GM12878 (cell line): ENCODE measurements at regions not wholly inside any gene's neighbourhood (a gene's known extent, or its start where the extent isn't known, plus 50 kb on each side); places are given as distances from the start of the nearest gene placed in this dataset.

ENCODE experiments used
- CBFB ChIP-seq: IDR thresholded peaks from 2 replicates; pipeline ENCODE4 v1.6.1; 2016; ENCODE audit warnings: antibody characterized with exemption, low read depth
- CHD1 ChIP-seq: IDR thresholded peaks from 2 replicates; pipeline ENCODE4 v1.6.1; 2012; ENCODE audit warnings: low read depth, low read length, improper control_type of control experiment
- JUNB ChIP-seq: IDR thresholded peaks from 2 replicates; pipeline ENCODE4 v1.6.1; 2016; ENCODE audit warnings: antibody characterized with exemption, mild to moderate bottlenecking
- POLR2A ChIP-seq: IDR thresholded peaks from 2 replicates; pipeline ENCODE4 v1.6.1; 2011; ENCODE audit warnings: low read depth, mild to moderate bottlenecking, low read length
- REST ChIP-seq: IDR thresholded peaks from 2 replicates; pipeline ENCODE4 v1.6.1; 2012; ENCODE audit warnings: mild to moderate bottlenecking, low read depth, low read length
- ZNF24 ChIP-seq: fragments of 450-650 bp; IDR thresholded peaks from 2 replicates; pipeline ENCODE4 v1.6.1; 2017; ENCODE audit warnings: antibody characterized with exemption, mild to moderate bottlenecking

- no peak for TF ChIP-seq ZNF24
- TF ChIP-seq JUNB: no peak
- no peak for TF ChIP-seq REST
- TF ChIP-seq CHD1: no peak
- TF ChIP-seq CBFB: no peak
- no peak for TF ChIP-seq POLR2A
Measured at GRCh38 chr7:85294176-85294575, 107.3 kb upstream of the SEMA3D start.
